ENCODE measurements at regions not wholly inside any gene's neighbourhood (a gene's known extent, or its start where the extent isn't known, plus 50 kb on each side); places are given as distances from the start of the nearest gene placed in this dataset.

GRCh38 chr2:75361486-75361885 is 162.2 kb upstream of the TACR1 start:
- FAIRE-seq (no peak), DNase-seq (ENCODE audit: insufficient read length, low spot score) (no peak)
- no peak for TF ChIP-seq POLR2A (IDR thresholded peaks at IDR 0.05; ENCODE audit: low read depth, low read length)

GRCh38 chr2:75360945-75361344 is 161.6 kb upstream of the TACR1 start:
- TF ChIP-seq POLR2A (IDR thresholded peaks at IDR 0.05; ENCODE audit: low read depth, low read length) = no peak
- FAIRE-seq = no peak
- no peak for DNase-seq (ENCODE audit: insufficient read length, low spot score)

- FAIRE-seq (no peak), DNase-seq (ENCODE audit: insufficient read length, low spot score) (no peak)
- TF ChIP-seq POLR2A (IDR thresholded peaks at IDR 0.05; ENCODE audit: low read depth, low read length) = no peak
Observed at GRCh38 chr2:75356865-75357264, 157.5 kb upstream of the TACR1 start.

- DNase-seq (ENCODE audit: insufficient read length, low spot score) (no peak), FAIRE-seq (no peak)
- TF ChIP-seq POLR2A (IDR thresholded peaks at IDR 0.05; ENCODE audit: low read depth, low read length) = no peak
Observed at GRCh38 chr2:75353131-75353530, 153.8 kb upstream of the TACR1 start.

GRCh38 chr2:75348307-75348706 is 149.0 kb upstream of the TACR1 start:
- FAIRE-seq (no peak), DNase-seq (ENCODE audit: insufficient read length, low spot score) (no peak)

GRCh38 chr2:75344146-75344545 is 144.8 kb upstream of the TACR1 start:
- no peak for FAIRE-seq
- no peak for DNase-seq (ENCODE audit: insufficient read length, low spot score)
- TF ChIP-seq POLR2A (IDR thresholded peaks at IDR 0.05; ENCODE audit: low read depth, low read length) = no peak

More at GRCh38 chr2:75348307-75348706, 149.0 kb upstream of the TACR1 start:
- no peak for TF ChIP-seq POLR2A (IDR thresholded peaks at IDR 0.05; ENCODE audit: low read depth, low read length)

GRCh38 chr2:75342504-75343175 is 143.3 kb upstream of the TACR1 start:
- TF ChIP-seq POLR2A (IDR thresholded peaks at IDR 0.05; ENCODE audit: low read depth, low read length) = no peak
- FAIRE-seq = no peak

GRCh38 chr2:75340560-75340959 is 141.2 kb upstream of the TACR1 start:
- TF ChIP-seq POLR2A (IDR thresholded peaks at IDR 0.05; ENCODE audit: low read depth, low read length) = no peak
- FAIRE-seq (no peak), DNase-seq (ENCODE audit: insufficient read length, low spot score) (no peak)

More at GRCh38 chr2:75342504-75343175, 143.3 kb upstream of the TACR1 start:
- no peak for DNase-seq (ENCODE audit: insufficient read length, low spot score)

- no peak for DNase-seq (ENCODE audit: insufficient read length, low spot score)
Observed at GRCh38 chr2:75338461-75338860, 139.1 kb upstream of the TACR1 start.

GRCh38 chr2:75337619-75338018 is 138.3 kb upstream of the TACR1 start:
- DNase-seq (ENCODE audit: insufficient read length, low spot score) (no peak), FAIRE-seq (no peak)
- TF ChIP-seq POLR2A (IDR thresholded peaks at IDR 0.05; ENCODE audit: low read depth, low read length) = no peak

More at GRCh38 chr2:75338461-75338860, 139.1 kb upstream of the TACR1 start:
- no peak for TF ChIP-seq POLR2A (IDR thresholded peaks at IDR 0.05; ENCODE audit: low read depth, low read length)
- FAIRE-seq = no peak

GRCh38 chr2:75337016-75337415 is 137.7 kb upstream of the TACR1 start:
- FAIRE-seq (no peak), DNase-seq (ENCODE audit: insufficient read length, low spot score) (no peak)
- TF ChIP-seq POLR2A (IDR thresholded peaks at IDR 0.05; ENCODE audit: low read depth, low read length) = no peak

GRCh38 chr2:75336451-75336850 is 137.1 kb upstream of the TACR1 start:
- no peak for DNase-seq (ENCODE audit: insufficient read length, low spot score)
- FAIRE-seq = no peak
- no peak for TF ChIP-seq POLR2A (IDR thresholded peaks at IDR 0.05; ENCODE audit: low read depth, low read length)

- FAIRE-seq (no peak), DNase-seq (ENCODE audit: insufficient read length, low spot score) (no peak)
- TF ChIP-seq POLR2A (IDR thresholded peaks at IDR 0.05; ENCODE audit: low read depth, low read length) = no peak
Observed at GRCh38 chr2:75334076-75334475, 134.8 kb upstream of the TACR1 start.

- no peak for FAIRE-seq
- no peak for DNase-seq (ENCODE audit: insufficient read length, low spot score)
- no peak for TF ChIP-seq POLR2A (IDR thresholded peaks at IDR 0.05; ENCODE audit: low read depth, low read length)
Observed at GRCh38 chr2:75333646-75334045, 134.3 kb upstream of the TACR1 start.

- TF ChIP-seq POLR2A (IDR thresholded peaks at IDR 0.05; ENCODE audit: low read depth, low read length) = no peak
- no peak for DNase-seq (ENCODE audit: insufficient read length, low spot score)
- FAIRE-seq = no peak
Observed at GRCh38 chr2:75328156-75328555, 128.8 kb upstream of the TACR1 start.
